Fibroblast of pulmonary artery (primary cell): ENCODE measurements at regions not wholly inside any gene's neighbourhood (a gene's known extent, or its start where the extent isn't known, plus 50 kb on each side); places are given as distances from the start of the nearest gene placed in this dataset.
A peak's percentile ranks its signal among the peaks of the same experiment; 100 is the strongest.

ENCODE experiments used
- DNase-seq: peaks from one replicate; pipeline ENCODE4 v3.0.0-alpha.2; 2010; ENCODE audit warnings: low read depth
- H3K4me3 ChIP-seq: replicated peaks from 2 replicates; pipeline ENCODE4 v1.5.1; 2011; ENCODE audit warnings: low read depth, mild to moderate bottlenecking, control low read depth, low read length, moderate library complexity
- CTCF ChIP-seq: IDR thresholded peaks from 2 replicates; pipeline ENCODE4 v1.5.1; 2011; ENCODE audit warnings: mild to moderate bottlenecking, control low read depth, low read length, inconsistent platforms; ENCODE audit errors: missing control alignments

DNA sequence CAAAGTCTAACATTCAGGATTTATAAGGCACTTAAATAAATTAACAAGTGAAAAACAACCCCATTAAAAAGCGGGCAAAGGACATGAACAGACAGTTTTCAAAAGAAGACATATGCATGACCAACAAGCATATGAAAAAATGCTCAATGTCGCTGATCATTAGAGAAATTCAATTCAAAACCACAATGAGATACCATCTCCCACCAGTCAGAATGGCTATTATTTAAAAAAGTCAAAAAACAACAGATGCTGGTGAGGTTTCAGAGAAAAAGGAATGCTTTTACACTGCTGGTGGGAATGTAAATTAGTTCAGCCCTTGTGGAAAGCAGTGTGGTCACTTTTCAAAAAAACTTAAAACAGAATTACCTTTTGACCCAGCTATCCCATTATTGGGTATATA is 60.7 kb upstream of the BDKRB2 start:
- H3K4me3 ChIP-seq = no peak overlapping the region
- no peak for DNase-seq
- TF ChIP-seq CTCF = no peak

GRCh38 chr14:96145116-96145864 is 59.3 kb upstream of the BDKRB2 start:
- DNase-seq = peak; percentile 37
- H3K4me3 ChIP-seq = no peak overlapping the region
- TF ChIP-seq CTCF = no peak

- TF ChIP-seq CTCF = no peak
- DNase-seq = peak; percentile 58
- no peak overlapping the region for H3K4me3 ChIP-seq
These were observed 58.4 kb upstream of the BDKRB2 start for GRCh38 chr14:96146131-96146771.

DNA sequence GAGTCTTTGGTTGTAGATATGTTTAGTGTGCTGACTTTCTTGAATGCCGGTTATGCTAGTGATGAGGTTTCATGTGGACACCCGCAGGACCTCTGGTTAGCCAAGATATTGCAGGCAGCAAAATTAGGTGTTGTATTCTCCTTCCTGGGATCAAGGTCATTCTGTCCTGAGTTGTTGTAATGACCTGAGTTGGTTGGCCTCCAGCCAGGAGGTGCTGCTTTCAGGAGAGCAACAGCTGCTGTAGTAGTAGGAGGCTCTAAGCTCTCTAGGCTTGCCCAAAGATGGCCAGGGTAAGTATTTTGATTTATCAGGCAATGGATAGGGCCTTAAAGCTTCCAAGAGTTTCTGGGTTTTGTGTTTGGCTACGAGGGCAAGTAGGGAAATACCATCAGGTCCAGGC is 56.0 kb upstream of the BDKRB2 start:
- no peak for DNase-seq
- H3K4me3 ChIP-seq = no peak overlapping the region
- TF ChIP-seq CTCF = no peak

- no peak for TF ChIP-seq CTCF
- no peak overlapping the region for H3K4me3 ChIP-seq
- DNase-seq = no peak
These were observed 55.5 kb upstream of the BDKRB2 start for GRCh38 chr14:96149131-96149530.

GRCh38 chr14:96150214-96150613 is 54.4 kb upstream of the BDKRB2 start:
- no peak overlapping the region for H3K4me3 ChIP-seq
- no peak for TF ChIP-seq CTCF
- no peak for DNase-seq

DNA sequence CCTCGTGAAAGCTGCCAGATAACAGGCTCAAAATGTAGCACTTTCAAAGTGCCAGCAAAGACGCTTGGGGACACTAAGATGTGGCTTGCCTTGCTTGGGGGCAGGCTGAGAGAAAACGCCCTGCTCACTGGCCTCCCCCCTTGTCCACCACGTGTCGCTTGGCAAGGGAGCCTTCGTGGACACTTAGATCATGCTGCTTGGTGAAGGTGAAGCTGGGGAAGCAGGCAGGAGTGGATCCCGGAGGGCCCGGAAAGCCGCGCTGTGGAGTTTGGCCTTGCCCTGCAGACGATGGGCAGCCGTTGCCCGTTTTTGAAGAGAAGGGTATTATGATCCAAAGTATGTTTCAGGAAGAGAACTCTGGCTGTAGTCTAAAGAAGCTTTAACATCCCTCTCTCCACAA is 53.4 kb upstream of the BDKRB2 start:
- DNase-seq = no peak
- TF ChIP-seq CTCF = no peak
- H3K4me3 ChIP-seq = no peak overlapping the region
